22Rv1 (cell line): ENCODE measurements at regions not wholly inside any gene's neighbourhood (a gene's known extent, or its start where the extent isn't known, plus 50 kb on each side); places are given as distances from the start of the nearest gene placed in this dataset.

Experiments used
- CTCF ChIP-seq: fragments of 450-650 bp; IDR thresholded peaks from 2 replicates; pipeline ENCODE4 v1.5.1; 2017; ENCODE audit warnings: mild to moderate bottlenecking
- ZFX ChIP-seq: fragments of 450-650 bp; IDR thresholded peaks from 2 replicates; pipeline ENCODE4 v1.6.1; 2017; ENCODE audit warnings: antibody characterized with exemption, borderline replicate concordance

GRCh38 chr20:60078351-60079250, 120.4 kb downstream of the CDH26 start:
- TF ChIP-seq CTCF: no peak
- no peak for TF ChIP-seq ZFX
